NCI-H774 (cell line): ENCODE measurements at regions not wholly inside any gene's neighbourhood (a gene's known extent, or its start where the extent isn't known, plus 50 kb on each side); places are given as distances from the start of the nearest gene placed in this dataset.
A peak's percentile ranks its signal among the peaks of the same experiment; 100 is the strongest.

ENCODE experiments used
- DNase-seq: peaks from one replicate; lab custom pipeline; 2025; lab: John Stamatoyannopoulos, UW

DNA sequence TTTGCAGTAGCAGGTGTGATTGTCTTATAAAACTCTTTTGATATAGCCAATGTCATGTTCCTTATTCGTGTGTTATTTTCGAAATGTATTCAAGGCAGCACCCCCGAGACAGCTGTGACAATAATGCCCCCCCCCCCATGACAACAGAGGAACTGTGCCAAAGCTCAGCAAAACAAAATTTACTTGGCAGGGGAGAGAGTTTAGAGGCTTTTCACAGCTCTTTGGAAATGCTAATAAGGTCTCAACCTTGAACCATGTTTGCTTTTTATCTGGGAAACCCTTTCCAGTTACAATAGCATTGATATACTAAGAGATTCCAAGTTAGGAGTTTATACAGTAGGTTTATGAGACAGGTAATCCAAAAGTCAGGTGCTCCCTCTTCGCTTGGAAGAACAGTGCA, 56.4 kb upstream of the USP44 start:
- DNase-seq, result peak; percentile 89

DNA sequence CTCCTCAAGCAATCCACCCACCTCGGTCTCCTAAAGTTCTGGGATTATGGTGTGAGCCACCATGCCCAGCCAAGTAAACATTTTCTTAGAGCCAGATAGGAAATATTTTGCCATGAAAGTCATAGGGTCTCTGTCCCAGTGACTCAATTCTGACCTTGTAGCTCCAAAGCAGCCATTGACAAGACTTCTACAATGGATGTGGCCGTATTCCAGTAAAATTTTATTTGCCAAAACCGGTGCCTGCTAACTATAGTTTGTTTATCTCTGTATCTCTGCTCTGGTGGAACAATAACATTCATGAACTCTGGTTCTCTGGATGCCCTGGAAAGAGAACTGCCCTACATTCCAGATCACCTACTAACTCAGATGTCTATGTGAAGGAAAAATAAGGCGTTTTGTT, 54.6 kb upstream of the USP44 start:
- no peak for DNase-seq

DNA sequence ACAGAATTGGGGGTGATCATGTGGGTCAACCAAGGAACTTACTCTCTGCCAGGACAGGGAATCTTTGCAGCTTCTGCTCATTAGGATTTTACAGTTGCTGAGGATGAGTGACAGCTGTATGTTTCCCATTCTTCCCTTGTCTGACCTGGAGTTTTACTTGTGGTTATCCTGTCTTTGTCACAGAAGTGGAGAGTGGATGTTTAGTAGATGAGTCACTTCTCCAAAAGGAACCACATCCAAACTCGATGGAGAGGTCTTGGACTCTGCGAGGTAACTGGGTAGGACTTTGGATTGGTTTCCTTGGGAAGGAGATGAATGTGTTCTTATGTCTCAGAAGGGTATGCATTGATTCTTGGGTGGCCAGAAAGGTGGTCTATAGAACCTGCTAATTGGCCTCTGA, 53.8 kb upstream of the USP44 start:
- no peak for DNase-seq

DNA sequence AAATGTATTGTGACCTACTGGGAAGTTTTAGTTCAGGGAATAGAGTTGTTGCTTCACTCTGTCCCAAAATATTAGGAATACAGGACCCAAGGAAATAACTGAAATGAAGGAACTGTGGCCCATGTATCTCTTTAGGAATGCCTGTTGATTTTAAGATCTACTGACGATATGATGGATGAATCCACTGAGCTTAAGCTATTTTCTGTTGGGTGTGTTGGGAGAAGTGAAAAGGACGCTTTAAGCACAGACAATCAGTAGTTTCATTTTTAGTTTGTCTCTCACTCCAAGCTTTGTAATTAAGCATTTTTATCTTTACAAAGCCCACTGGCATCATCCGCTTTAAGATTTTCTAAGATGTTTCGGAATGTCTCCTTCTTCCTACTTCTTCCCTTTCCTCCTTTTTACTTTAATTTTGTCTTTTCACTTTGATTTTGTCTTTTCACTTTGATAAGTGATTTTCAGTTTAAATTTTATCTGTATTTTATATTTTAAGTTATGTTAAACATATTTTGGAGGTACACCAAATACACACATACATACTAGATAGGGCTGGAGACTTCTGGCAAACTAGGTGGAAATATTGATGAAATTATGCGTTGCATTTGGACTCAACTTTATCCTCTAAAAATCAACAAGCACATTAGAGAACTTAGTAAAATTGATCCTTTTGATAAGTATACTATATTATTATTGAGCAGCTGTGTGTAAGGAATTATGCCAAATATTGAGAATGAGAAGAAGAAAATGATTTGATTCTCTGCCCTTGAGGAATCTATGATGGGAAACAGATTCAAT, 52.3 kb upstream of the USP44 start:
- DNase-seq, result no peak

DNA sequence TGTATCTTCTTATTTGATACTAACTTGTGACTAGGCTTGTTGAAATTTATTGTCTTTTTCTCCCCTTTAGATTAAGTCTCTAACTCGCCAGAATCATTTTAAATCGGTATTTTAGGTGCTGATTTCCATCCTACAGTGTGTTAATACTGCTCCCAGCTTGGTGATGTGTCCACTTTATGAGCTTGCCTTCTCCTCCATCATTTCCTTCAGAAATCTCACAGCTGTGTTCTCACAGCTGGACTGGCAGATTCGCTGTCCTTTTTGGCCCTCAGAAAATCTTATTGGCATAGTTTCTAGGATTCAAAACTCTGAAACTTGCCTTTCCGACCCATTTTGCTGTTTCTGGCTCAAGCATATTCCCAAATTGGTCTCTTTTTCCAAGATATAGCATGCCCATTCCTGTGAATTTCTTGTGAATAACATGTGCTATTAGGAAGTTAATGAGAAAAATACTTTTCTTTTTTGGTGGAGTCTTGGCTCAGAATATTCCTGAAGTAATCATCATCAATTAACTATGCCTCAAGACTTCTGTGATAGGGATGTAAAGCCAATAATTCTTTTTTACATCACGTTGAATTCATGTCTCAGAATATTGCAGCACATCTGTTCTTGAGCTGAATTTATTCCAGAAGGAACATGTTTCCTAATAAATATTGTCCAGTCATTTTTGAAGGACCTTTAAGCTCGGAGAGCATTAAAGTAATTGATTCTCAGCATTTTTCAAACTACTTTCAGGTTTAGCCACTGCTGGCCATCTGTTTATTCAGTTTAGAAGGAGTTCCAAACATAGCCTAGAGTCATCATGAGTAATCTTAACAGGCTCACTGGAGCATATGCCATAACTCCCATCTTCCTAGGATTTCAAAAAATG, 50.0 kb upstream of the USP44 start:
- no peak for DNase-seq
